HepG2 (cell line): ENCODE measurements at regions not wholly inside any gene's neighbourhood (a gene's known extent, or its start where the extent isn't known, plus 50 kb on each side); places are given as distances from the start of the nearest gene placed in this dataset.

Experiments
- ATAC-seq: fragments of 200-7000 bp; cut with Tn5 transposase; 3 replicates; pipeline ENCODE4 v1.9.1; 2020; ENCODE audit warnings: mild to moderate bottlenecking, moderate library complexity
- BruUV-seq: library from RNA; stranded (reverse); fragments of 400-500 nt; replicated peaks from 2 replicates; lab custom pipeline; 2021; lab: Mats Ljungman, UMichigan
- CTCF ChIA-PET: fragments of 300-600 bp; formaldehyde crosslinking; extraction: SDS; loops from one replicate; lab custom pipeline; 2021; ENCODE audit warnings: low total read pairs, inconsistent platforms, low intra/inter-chr PET ratio; lab: Yijun Ruan, JAX
- POLR2A ChIA-PET: fragments of 350-600 bp; sonication (Branson Sonifier 250); formaldehyde crosslinking; loops from one replicate; lab custom pipeline; 2020; ENCODE audit warnings: antibody characterized with exemption, inconsistent platforms; lab: Yijun Ruan, JAX
- DNase-seq: peaks from one replicate; pipeline ENCODE4 v3.0.0-alpha.2; 2015; ENCODE audit warnings: low spot score
- FAIRE-seq: peaks from 3 replicates; lab custom pipeline; 2011; peaks lifted over from hg19 to GRCh38; lab: Jason Lieb, UNC
- H2AFZ ChIP-seq: one replicate; pipeline ENCODE4 v1.6.1; 2011; ENCODE audit warnings: low read length, inconsistent platforms
- H3K27ac ChIP-seq: fragments of 300-600 bp; 3 replicates; pipeline ENCODE4 v1.8.0; 2011; ENCODE audit warnings: mixed run types, mild to moderate bottlenecking, mixed read lengths, low read length, inconsistent platforms; ENCODE audit not compliant: insufficient read depth; ENCODE audit errors: extremely low read length
- H3K27me3 ChIP-seq, 2 experiments: fragments of 200-600 bp in 1 of 2; 2 replicates in 1 of 2; 3 replicates in 1 of 2; pipeline versions ENCODE4 v1.6.0 to v1.8.0; 2011; ENCODE audit warnings: low read length in 2 of 2, mild to moderate bottlenecking in 2 of 2, moderate library complexity in 2 of 2, inconsistent platforms in 1 of 2; ENCODE audit not compliant: insufficient read depth in 2 of 2, control insufficient read depth in 1 of 2
- H3K36me3 ChIP-seq, 2 experiments: fragments of 200-600 bp in 1 of 2; replicated peaks in 1 of 2; 2 replicates in 1 of 2; 3 replicates in 1 of 2; pipeline versions ENCODE4 v1.5.1 to v1.8.0; 2011; ENCODE audit warnings: low read length in 2 of 2, inconsistent platforms in 1 of 2; ENCODE audit not compliant: insufficient read depth in 2 of 2, control insufficient read depth in 1 of 2
- H3K4me1 ChIP-seq: 2 replicates; pipeline ENCODE4 v1.5.1; 2012; ENCODE audit warnings: low read length, inconsistent platforms; ENCODE audit not compliant: insufficient read depth
- H3K4me2 ChIP-seq: 2 replicates; pipeline ENCODE4 v1.6.0; 2011; ENCODE audit warnings: low read depth, low read length, inconsistent platforms
- H3K4me3 ChIP-seq, 3 experiments: fragments of 200-600 bp in 1 of 3; sonication (generic), shearing (Covaris generic) in 1 of 3; replicated peaks in 1 of 3; 2 replicates each; pipeline ENCODE4 v1.5.1; 2011 to 2016; ENCODE audit warnings: low read length in 3 of 3, inconsistent platforms in 2 of 3, low read depth in 2 of 3, mild to moderate bottlenecking in 2 of 3, control low read depth in 1 of 3, mixed read lengths in 1 of 3; ENCODE audit not compliant: insufficient read depth in 1 of 3
- H3K79me2 ChIP-seq: one replicate; pipeline ENCODE4 v1.6.1; 2011; ENCODE audit warnings: low read length, inconsistent platforms; ENCODE audit not compliant: insufficient read depth
- H3K9ac ChIP-seq: 2 replicates; pipeline ENCODE4 v1.6.0; 2011; ENCODE audit warnings: mild to moderate bottlenecking, low read depth, low read length, inconsistent platforms; ENCODE audit not compliant: insufficient read depth
- H3K9me3 ChIP-seq: 2 replicates; pipeline ENCODE4 v1.5.1; 2012; ENCODE audit warnings: mild to moderate bottlenecking, low read length
- H4K20me1 ChIP-seq: 2 replicates; pipeline ENCODE4 v1.6.0; 2011; ENCODE audit warnings: inconsistent platforms, mild to moderate bottlenecking, low read length, moderate library complexity; ENCODE audit not compliant: insufficient read depth
- FOXK2 ChIP-seq: fragments of 450-650 bp; IDR thresholded peaks from 2 replicates; pipeline ENCODE4 v1.6.1; 2016
- PATZ1 ChIP-seq: sonication (generic); formaldehyde crosslinking; IDR thresholded peaks from 2 replicates; pipeline ENCODE4 v1.4.0; 2020; ENCODE audit warnings: missing genetic modification reagents
- SMAD1 ChIP-seq: sonication (generic); formaldehyde crosslinking; IDR thresholded peaks from 2 replicates; pipeline ENCODE4 v1.4.0; 2020; ENCODE audit warnings: missing genetic modification reagents, low read depth, mild to moderate bottlenecking, borderline replicate concordance
- STAT5B ChIP-seq: sonication (generic); formaldehyde crosslinking; IDR thresholded peaks from 2 replicates; pipeline ENCODE4 v1.4.0; 2020; ENCODE audit warnings: missing genetic modification reagents
- TSC22D2 ChIP-seq: sonication (generic); formaldehyde crosslinking; IDR thresholded peaks from 2 replicates; pipeline ENCODE4 v1.5.1; 2020; ENCODE audit warnings: missing genetic modification reagents, mild to moderate bottlenecking, borderline replicate concordance
- YEATS4 ChIP-seq: sonication (generic); formaldehyde crosslinking; IDR thresholded peaks from 2 replicates; pipeline ENCODE4 v1.4.0; 2020; ENCODE audit warnings: missing genetic modification reagents, borderline replicate concordance
- ZHX1 ChIP-seq: sonication (generic); formaldehyde crosslinking; IDR thresholded peaks from 2 replicates; pipeline ENCODE4 v1.8.1; 2022; ENCODE audit warnings: low read depth, mild to moderate bottlenecking, missing genetic modification reagents
- ZNF260 ChIP-seq: sonication (generic); formaldehyde crosslinking; IDR thresholded peaks from 2 replicates; pipeline ENCODE4 v1.4.0; 2020; ENCODE audit warnings: missing genetic modification reagents, low read depth, mild to moderate bottlenecking, borderline replicate concordance
- ZNF776 ChIP-seq: sonication (generic); formaldehyde crosslinking; IDR thresholded peaks from 2 replicates; pipeline ENCODE4 v1.4.0; 2020; ENCODE audit warnings: mild to moderate bottlenecking, missing genetic modification reagents
- ZNF891 ChIP-seq: sonication (generic); formaldehyde crosslinking; IDR thresholded peaks from 2 replicates; pipeline ENCODE4 v1.5.0; 2020; ENCODE audit warnings: mild to moderate bottlenecking, missing genetic modification reagents
- WGBS: methylation state at CpG from one replicate; pipeline ENCODE4 v1.1.6; 2017; ENCODE audit warnings: low lambda C conversion rate; 5-methylcytosine and 5-hydroxymethylcytosine counted together
- in situ Hi-C: cut with HindIII; loops from 2 replicates; pipeline ENCODE4 v1.10.0; 2017; ENCODE audit warnings: low pct_unique_long_range_greater_than_20kb; ENCODE audit not compliant: extremely low pct_ligation_motif_present
- intact Hi-C: fragments of 100-400 bp; cut with micrococcal nuclease; formaldehyde crosslinking; loops from one replicate; pipeline ENCODE4 v1.10.0; 2022; ENCODE audit not compliant: unreplicated experiment

DNA sequence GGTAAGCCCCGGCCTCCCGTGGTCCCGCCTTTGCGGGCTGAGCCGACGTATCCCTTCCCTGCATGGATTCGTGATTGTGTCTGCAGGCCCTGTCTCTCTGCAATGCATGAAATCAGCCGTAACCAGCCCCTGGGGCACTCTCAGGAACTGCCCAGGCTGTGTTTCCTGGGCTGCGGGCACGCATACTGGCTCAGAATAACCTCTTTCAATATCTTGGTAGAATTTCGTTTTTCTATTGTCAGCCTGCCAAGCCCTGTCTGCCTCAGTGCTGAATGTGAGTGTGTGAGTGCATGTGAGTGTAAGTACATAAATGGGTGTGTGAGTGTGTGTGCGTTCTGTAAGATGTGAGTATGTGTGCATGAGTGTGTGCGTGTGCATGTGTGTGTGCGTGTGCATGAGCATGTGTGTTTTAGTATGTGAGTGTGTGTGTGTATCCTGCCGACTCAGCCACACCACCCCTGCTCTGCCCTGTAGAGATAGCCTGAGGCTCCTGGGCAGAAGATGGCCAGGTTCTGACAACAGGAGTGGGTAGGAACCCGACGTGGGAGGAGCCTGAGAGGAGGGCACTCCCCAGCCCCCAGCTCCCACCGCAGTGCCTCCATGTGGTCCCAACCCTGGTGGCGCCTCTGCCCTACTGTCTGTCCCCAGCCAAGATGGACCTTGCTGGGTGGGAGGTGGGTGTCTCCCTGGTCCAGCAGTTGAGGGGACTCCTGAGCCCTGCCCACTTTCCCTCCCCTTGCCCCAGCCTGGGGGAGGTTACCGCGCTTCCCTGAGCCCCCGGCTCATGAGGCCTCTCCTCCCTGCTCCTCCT is 268.8 kb downstream of the ADGRD1 start:
- BruUV-seq: no TSS peak
- H4K20me1 ChIP-seq: no peaks in the 10 kb centered on the region
- H3K4me1 ChIP-seq: no peaks in the 10 kb centered on the region
- no peaks in the 10 kb centered on the region for H3K79me2 ChIP-seq
- DNase-seq (no peak), FAIRE-seq (no peak), ATAC-seq (no peak)
- intact Hi-C loops (no loop called here), in situ Hi-C loops (loop anchor here (10.0 kb wide), 1 partner anchor 212 kb away; no protein-coding TSS in a partner anchor)
- 33% methylated on average over 10 of the region's 22 CpGs for WGBS
- ChIA-PET POLR2A (no interaction called here), CTCF (no interaction called here)
- H3K27ac ChIP-seq: no peak overlapping the region
- H3K4me2 ChIP-seq: no peak overlapping the region
- H3K4me3 ChIP-seq: no peak overlapping the region
- TF ChIP-seq SMAD1 (CRISPR knock-in tag) (no peak), PATZ1 (CRISPR knock-in tag) (no peak), ZNF260 (CRISPR knock-in tag) (no peak), ZNF891 (CRISPR knock-in tag) (no peak), YEATS4 (CRISPR knock-in tag) (no peak), STAT5B (CRISPR knock-in tag) (no peak), TSC22D2 (CRISPR knock-in tag) (no peak), FOXK2 (no peak), ZNF776 (CRISPR knock-in tag) (no peak), ZHX1 (no peak)
- H3K9ac ChIP-seq: no peak overlapping the region
- peaks cover 5 to 14% of the 10 kb centered on the region in 2 experiments; a peak in 4 of 5 replicates for H3K27me3 ChIP-seq
- H3K9me3 ChIP-seq: no peaks in the 10 kb centered on the region
- H2AFZ ChIP-seq: no peak overlapping the region
- H3K36me3 ChIP-seq: no peaks in the 10 kb centered on the region
